RCC 7860 (cell line): ENCODE measurements at regions not wholly inside any gene's neighbourhood (a gene's known extent, or its start where the extent isn't known, plus 50 kb on each side); places are given as distances from the start of the nearest gene placed in this dataset.
"Not testable (repeated sequence)": the region's sequence is repeated elsewhere in the genome, so short reads cannot be mapped to it uniquely, and the experiment has no call there.

Experiments
- DNase-seq: peaks from one replicate; pipeline ENCODE4 v3.0.0-alpha.2; 2015; ENCODE audit warnings: low spot score
- FAIRE-seq: peaks from 2 replicates; lab custom pipeline; 2012; peaks lifted over from hg19 to GRCh38; lab: Jason Lieb, UNC

- FAIRE-seq (no peak), DNase-seq (no peak)
These were observed 102.6 kb upstream of the BNIP2 start for GRCh38 chr15:59791755-59792154.

GRCh38 chr15:59791079-59791478, 102.0 kb upstream of the BNIP2 start:
- no peak for FAIRE-seq

GRCh38 chr15:59786466-59786865, 97.3 kb upstream of the BNIP2 start:
- not testable (repeated sequence) for DNase-seq, FAIRE-seq

More at GRCh38 chr15:59791079-59791478, 102.0 kb upstream of the BNIP2 start:
- DNase-seq: no peak

- not testable (repeated sequence) for FAIRE-seq, DNase-seq
These were observed 96.9 kb upstream of the BNIP2 start for GRCh38 chr15:59785981-59786380.

- not testable (repeated sequence) for FAIRE-seq, DNase-seq
These were observed 94.8 kb upstream of the BNIP2 start for GRCh38 chr15:59783774-59784520.

GRCh38 chr15:59779110-59779509, 90.0 kb upstream of the BNIP2 start:
- no peak for FAIRE-seq
- no peak for DNase-seq

GRCh38 chr15:59764775-59765174, 75.7 kb upstream of the BNIP2 start:
- FAIRE-seq: no peak
- no peak for DNase-seq

GRCh38 chr15:59762558-59762957, 73.4 kb upstream of the BNIP2 start:
- FAIRE-seq (no peak), DNase-seq (no peak)

- not testable (repeated sequence) for DNase-seq, FAIRE-seq
These were observed 71.1 kb upstream of the BNIP2 start for GRCh38 chr15:59760256-59760655.

GRCh38 chr15:59751552-59752413, 62.7 kb upstream of the BNIP2 start:
- DNase-seq: no peak
- FAIRE-seq: no peak

GRCh38 chr15:59746777-59747176, 57.7 kb upstream of the BNIP2 start:
- DNase-seq (no peak), FAIRE-seq (no peak)

- FAIRE-seq (no peak), DNase-seq (no peak)
These were observed 52.3 kb upstream of the BNIP2 start for GRCh38 chr15:59741274-59741906.

GRCh38 chr15:59739557-59740186, 50.6 kb upstream of the BNIP2 start:
- FAIRE-seq (no peak), DNase-seq (no peak)
